ENCODE measurements at regions not wholly inside any gene's neighbourhood (a gene's known extent, or its start where the extent isn't known, plus 50 kb on each side); places are given as distances from the start of the nearest gene placed in this dataset.
"Not testable (repeated sequence)": the region's sequence is repeated elsewhere in the genome, so short reads cannot be mapped to it uniquely, and the experiment has no call there.

GRCh38 chr13:49859560-49859959 is 67.1 kb upstream of the KPNA3 start:
- DNase-seq (ENCODE audit: low read depth), result peak; percentile 99

GRCh38 chr13:49858178-49858856 is 65.8 kb upstream of the KPNA3 start:
- peak; percentile 99 for DNase-seq (ENCODE audit: low read depth)

GRCh38 chr13:49855930-49856329 is 63.4 kb upstream of the KPNA3 start:
- no peak for DNase-seq (ENCODE audit: low read depth)

GRCh38 chr13:49853535-49853934 is 61.1 kb upstream of the KPNA3 start:
- DNase-seq (ENCODE audit: low read depth), result no peak

GRCh38 chr13:49852460-49852859 is 60.0 kb upstream of the KPNA3 start:
- DNase-seq (ENCODE audit: low read depth), result not testable (repeated sequence)

- DNase-seq (ENCODE audit: low read depth), result no peak
Observed at GRCh38 chr13:49844181-49844580, 51.7 kb upstream of the KPNA3 start.

All from ELR (cell line).